ENCODE measurements at regions not wholly inside any gene's neighbourhood (a gene's known extent, or its start where the extent isn't known, plus 50 kb on each side); places are given as distances from the start of the nearest gene placed in this dataset.

DNA sequence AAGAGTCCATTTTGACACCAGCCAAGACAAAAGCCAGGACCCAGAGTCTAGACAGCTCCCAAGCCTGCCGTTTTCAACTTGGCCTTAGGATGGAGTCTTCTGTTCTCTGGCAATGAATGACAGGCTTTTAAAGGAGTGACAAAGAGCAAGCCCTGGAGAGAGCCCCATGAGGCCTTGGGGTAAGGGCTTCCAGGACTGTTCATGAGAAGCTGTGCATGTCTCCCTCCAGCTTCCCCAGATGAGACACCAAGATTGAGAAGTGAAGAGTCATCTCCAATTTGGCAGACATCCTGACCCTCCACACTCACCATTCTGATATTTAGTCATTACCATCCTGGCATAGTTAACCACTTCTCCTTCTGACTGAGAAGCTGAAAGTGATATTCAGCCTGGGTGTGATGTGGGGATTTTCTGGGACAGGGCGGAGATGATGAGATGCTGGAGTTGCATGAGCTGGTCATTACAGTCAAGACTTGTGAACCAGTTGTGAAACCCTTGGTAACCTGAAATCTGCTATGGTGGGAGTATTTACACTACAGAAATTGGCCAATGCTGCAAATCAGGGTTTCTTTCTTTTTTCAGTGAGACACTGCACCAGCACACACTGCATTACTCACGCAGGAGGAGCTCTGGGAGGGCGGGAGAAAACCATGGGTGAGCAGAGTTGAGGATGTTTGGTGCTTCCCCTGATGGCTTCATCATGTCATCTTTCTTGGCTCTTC, 77.8 kb downstream of the VCPKMT start:
- Histone ChIP-seq H3K4me3 (ENCODE audit: low read depth, low read length) (no peak overlapping the region), H3K4me1 (ENCODE audit: insufficient read depth) (no peaks in the 10 kb centered on the region), H3K36me3 (ENCODE audit: insufficient read depth) (no peaks in the 10 kb centered on the region), H3K27ac (ENCODE audit: low read depth) (no peak overlapping the region)
- 61% methylated on average over 4 of the region's 4 CpGs for WGBS
- DNase-seq (ENCODE audit: extremely low spot score), result no peak

DNA sequence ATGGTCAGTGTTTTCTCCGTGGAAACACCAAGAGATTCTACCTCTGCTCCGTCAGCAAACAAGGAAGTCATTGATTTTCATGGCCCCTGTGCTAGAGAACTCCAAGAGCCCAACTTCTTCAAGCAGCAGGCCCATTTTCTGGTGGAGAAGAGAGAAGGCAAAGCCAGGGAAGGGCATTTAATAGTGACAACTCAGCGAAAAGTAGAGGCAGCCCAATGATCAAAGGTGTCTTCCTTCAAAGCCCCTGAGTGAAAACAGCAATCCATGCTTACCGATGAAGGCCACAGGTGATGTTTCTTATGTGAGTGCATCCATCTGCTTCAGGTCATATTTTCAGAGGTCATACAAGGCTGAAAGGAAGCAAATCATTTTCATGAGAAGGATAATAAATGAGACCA, 77.3 kb downstream of the VCPKMT start:
- Histone ChIP-seq H3K36me3 (ENCODE audit: insufficient read depth) (no peaks in the 10 kb centered on the region), H3K27ac (ENCODE audit: low read depth) (no peak overlapping the region), H3K4me1 (ENCODE audit: insufficient read depth) (no peaks in the 10 kb centered on the region), H3K4me3 (ENCODE audit: low read depth, low read length) (no peak overlapping the region)
- 85% methylated on average over 4 of the region's 4 CpGs for WGBS
- no peak for DNase-seq (ENCODE audit: extremely low spot score)

DNA sequence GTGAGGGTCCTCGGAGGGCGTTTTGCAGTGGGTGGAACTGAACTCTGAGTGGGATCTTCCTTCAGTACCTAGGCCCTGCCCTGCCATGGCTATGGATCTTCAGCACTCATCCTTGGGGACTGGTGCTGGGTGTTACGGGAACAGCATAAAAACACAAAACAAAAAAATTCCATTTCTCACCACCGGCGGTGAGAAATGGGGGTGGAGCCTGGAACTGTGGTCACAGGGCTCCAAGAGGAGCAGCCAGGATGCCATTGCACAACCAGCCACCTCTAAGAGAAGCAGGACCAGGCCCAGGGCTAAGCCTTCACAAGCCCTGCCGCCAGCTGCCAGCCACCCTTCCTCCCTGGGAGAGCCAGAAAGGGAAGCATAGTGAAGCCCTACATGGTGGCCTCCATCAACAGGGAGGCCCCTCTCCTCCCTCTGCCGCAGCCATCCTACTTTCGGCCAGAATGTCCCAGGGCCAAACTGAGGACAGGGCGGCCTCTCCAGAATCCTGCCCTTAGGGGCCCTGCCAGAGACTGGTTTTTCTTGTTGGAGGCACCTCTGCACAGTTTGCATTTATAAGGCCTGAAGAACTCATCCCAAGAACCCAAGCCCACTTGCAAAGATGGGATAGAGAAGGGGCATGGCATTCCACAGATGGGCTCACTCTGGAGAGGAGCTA, 76.5 kb downstream of the VCPKMT start:
- 84% methylated on average over 9 of the region's 9 CpGs for WGBS
- Histone ChIP-seq H3K36me3 (ENCODE audit: insufficient read depth) (no peaks in the 10 kb centered on the region), H3K4me3 (ENCODE audit: low read depth, low read length) (no peak overlapping the region), H3K4me1 (ENCODE audit: insufficient read depth) (no peaks in the 10 kb centered on the region), H3K27ac (ENCODE audit: low read depth) (no peak overlapping the region)
- DNase-seq (ENCODE audit: extremely low spot score), result no peak

DNA sequence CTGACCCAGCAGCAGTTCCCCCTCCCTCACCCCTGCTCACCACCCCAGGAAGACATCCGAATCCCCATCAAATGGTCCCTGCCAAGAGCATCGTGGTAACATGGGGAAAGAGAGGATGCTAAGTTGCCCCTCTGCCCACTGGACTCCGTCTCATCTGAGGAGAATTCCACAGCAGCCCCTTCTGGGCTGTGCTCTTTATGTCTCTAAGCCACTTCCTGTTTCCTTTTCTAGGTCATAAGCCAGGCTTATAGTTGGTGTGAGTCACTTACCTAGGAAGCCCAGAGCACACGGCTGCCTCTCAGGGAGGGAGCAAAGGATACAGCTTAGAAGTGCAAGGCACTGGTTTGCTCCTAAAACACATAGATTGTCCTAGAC, 76.0 kb downstream of the VCPKMT start:
- WGBS, result 54% methylated on average over 4 of the region's 4 CpGs
- H3K36me3 ChIP-seq (ENCODE audit: insufficient read depth), result no peaks in the 10 kb centered on the region
- DNase-seq (ENCODE audit: extremely low spot score), result no peak
- no peaks in the 10 kb centered on the region for H3K4me1 ChIP-seq (ENCODE audit: insufficient read depth)
- H3K4me3 ChIP-seq (ENCODE audit: low read depth, low read length), result no peak overlapping the region
- peak overlapping the region; percentile 11 for H3K27ac ChIP-seq (ENCODE audit: low read depth)

DNA sequence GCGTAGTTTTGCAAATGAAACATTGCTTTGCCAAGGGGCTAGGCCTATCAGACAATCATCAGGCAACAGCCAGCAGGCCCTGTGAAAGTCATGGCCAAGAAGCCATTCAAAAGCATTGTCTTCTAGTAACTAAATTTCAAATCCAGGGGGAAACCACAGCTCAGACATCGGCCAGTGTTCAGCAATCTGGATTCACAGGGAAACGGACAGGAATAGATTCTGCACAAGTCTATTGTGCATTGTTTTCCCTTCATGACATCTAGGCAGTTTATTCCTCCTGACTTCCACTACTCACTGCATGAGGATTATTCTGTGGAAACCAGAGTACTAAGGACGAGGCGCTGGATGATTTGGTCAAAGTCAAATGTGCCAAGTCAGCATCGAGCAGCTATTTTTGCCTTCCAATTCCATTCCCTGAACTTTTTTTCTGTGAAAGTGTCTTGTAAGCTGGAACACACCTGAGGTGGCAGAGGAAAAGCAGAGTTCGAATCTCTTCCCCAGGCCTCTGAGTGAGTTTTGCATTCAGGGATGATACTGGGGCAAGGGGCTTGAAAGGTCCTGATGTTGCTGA, 75.4 kb downstream of the VCPKMT start:
- WGBS, result 78% methylated on average over 7 of the region's 7 CpGs
- Histone ChIP-seq H3K4me3 (ENCODE audit: low read depth, low read length) (no peak overlapping the region), H3K4me1 (ENCODE audit: insufficient read depth) (no peaks in the 10 kb centered on the region), H3K27ac (ENCODE audit: low read depth) (peak overlapping the region; percentile 11), H3K36me3 (ENCODE audit: insufficient read depth) (no peaks in the 10 kb centered on the region)
- DNase-seq (ENCODE audit: extremely low spot score), result no peak

DNA sequence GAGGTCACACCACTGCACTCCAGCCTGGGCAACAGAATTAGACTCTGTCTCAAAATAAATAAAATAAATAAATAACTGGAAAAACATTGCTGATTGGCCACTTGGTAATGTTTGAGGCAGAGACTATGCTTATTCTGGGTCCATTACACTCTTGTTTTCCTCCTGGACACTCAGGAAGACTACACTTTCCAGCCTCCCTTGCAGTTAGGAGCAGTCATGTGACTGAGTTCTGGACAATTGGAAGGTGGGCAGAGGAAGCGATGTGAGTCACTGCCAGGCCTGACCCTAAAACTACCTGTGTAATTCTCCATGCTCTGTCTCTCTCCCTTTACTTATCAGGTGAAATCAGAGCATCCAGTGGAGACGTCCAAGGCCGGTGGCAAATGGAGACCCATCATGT, 74.4 kb downstream of the VCPKMT start:
- Histone ChIP-seq H3K36me3 (ENCODE audit: insufficient read depth) (no peaks in the 10 kb centered on the region), H3K4me3 (ENCODE audit: low read depth, low read length) (no peak overlapping the region), H3K27ac (ENCODE audit: low read depth) (no peak overlapping the region), H3K4me1 (ENCODE audit: insufficient read depth) (no peaks in the 10 kb centered on the region)
- no peak for DNase-seq (ENCODE audit: extremely low spot score)
- WGBS, result over 99% methylated on average over 3 of the region's 3 CpGs

DNA sequence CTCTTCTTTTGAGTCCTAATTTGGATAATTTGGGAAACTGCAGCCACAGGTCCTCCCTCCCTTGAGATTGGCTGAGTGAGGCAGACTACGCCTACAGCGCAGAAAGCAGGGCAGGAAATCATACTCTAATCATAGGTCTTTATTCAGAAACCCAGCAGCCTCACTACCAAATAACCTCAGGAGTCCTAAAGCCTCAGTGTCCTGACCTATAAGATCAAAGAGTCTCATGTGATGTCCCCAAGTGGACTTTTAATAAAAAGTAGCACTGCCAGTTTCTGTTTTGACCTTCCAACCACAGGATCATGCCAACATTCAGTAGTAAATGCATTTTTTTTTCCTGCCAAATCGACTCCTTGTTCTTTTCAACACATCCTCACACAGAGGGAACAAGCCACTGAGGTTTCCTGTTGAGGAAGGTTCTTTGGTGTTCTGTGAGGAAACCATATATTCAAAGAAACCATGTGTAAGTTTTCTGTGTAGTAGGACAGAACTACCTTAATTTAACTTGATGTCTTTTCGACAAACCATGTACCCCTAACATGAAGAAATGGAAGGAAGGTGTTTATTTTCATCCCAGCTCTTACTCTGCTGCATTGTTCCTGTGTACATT, 72.2 kb downstream of the VCPKMT start:
- DNase-seq (ENCODE audit: extremely low spot score), result no peak
- Histone ChIP-seq H3K36me3 (ENCODE audit: insufficient read depth) (no peaks in the 10 kb centered on the region), H3K4me3 (ENCODE audit: low read depth, low read length) (no peak overlapping the region), H3K4me1 (ENCODE audit: insufficient read depth) (no peaks in the 10 kb centered on the region), H3K27ac (ENCODE audit: low read depth) (peak overlapping the region; percentile 76)
- WGBS, result 71% methylated on average over 4 of the region's 4 CpGs

DNA sequence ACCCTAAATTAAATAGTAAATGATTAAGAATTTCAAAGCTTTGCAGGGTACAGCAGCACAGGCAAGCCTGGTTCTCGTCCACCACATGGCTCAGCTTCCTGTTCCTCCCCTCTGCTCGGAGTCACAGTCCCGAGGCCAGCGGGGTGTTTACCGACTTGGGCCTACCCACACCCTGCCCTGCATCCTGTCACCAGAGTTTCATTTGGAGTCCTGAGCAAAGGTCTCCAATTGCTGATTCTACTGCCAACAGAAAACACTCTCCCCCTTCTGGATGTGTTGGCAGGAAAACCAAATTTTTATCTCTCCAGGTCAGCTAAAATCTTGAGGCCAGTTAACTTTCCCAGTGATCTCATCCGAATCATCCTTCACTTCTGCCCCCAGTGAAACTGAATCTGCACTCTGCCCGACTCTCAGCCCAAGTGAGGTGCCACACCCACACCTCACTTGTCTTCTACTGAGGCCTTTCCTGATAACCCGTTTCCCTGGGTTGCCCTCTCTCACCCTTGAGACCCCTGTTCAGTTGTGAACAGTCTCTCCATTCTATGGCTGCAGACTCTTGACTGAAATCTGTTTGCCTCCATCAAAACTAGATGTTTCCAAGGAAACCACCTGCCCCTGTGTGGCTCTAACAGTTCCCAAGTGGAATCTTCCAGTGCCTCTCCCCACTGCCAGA, 71.2 kb downstream of the VCPKMT start:
- no peak for DNase-seq (ENCODE audit: extremely low spot score)
- peak overlapping the region; percentile 77 for H3K27ac ChIP-seq (ENCODE audit: low read depth)
- WGBS, result 6% methylated on average over 8 of the region's 8 CpGs
- H3K4me1 ChIP-seq (ENCODE audit: insufficient read depth), result no peaks in the 10 kb centered on the region
- H3K36me3 ChIP-seq (ENCODE audit: insufficient read depth), result no peaks in the 10 kb centered on the region
- no peak overlapping the region for H3K4me3 ChIP-seq (ENCODE audit: low read depth, low read length)

DNA sequence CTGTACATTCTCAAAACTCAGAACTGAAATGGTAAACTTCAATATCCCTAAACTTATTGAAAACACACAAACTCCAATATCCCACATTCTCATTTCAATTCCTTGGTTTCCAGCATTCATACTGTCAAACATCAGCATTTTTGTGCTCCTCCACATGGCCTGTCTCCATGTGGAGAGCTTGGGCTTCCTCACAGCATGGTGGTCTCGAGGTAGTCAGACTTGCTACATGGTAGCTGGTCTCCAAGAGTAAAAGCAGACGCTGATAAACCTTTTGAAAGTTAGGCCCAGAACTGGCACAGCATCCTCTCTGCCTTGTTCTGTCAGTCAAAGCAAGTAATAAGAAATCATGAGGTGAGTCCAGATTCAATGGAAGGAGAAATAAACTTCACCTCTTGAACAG, 70.5 kb downstream of the VCPKMT start:
- Histone ChIP-seq H3K36me3 (ENCODE audit: insufficient read depth) (no peaks in the 10 kb centered on the region), H3K4me3 (ENCODE audit: low read depth, low read length) (no peak overlapping the region), H3K4me1 (ENCODE audit: insufficient read depth) (no peaks in the 10 kb centered on the region), H3K27ac (ENCODE audit: low read depth) (no peak overlapping the region)
- WGBS, result 98% methylated on average over 2 of the region's 2 CpGs
- DNase-seq (ENCODE audit: extremely low spot score), result no peak

DNA sequence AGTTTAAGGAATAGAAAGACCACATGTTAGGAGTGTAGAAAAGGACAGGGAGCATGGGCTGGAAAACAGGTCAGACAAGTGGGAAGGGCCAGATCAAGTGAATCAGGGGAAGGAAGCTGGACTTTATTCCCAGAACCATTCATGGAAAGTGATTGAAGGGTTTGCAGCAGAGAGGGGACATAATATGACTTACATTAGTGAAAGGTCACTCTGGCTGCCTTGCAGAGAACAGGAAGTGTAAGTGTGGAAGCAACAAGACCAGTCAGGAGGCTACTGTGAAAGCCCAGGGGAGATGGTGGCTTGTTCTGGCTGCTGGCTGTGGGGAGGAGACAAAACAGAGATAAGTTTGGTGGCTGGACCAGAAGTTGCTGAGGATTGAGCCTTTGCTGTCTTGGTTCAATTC, 69.1 kb downstream of the VCPKMT start:
- Histone ChIP-seq H3K36me3 (ENCODE audit: insufficient read depth) (no peaks in the 10 kb centered on the region), H3K4me3 (ENCODE audit: low read depth, low read length) (no peak overlapping the region), H3K4me1 (ENCODE audit: insufficient read depth) (no peaks in the 10 kb centered on the region), H3K27ac (ENCODE audit: low read depth) (peak overlapping the region; percentile 56)
- DNase-seq (ENCODE audit: extremely low spot score), result no peak

DNA sequence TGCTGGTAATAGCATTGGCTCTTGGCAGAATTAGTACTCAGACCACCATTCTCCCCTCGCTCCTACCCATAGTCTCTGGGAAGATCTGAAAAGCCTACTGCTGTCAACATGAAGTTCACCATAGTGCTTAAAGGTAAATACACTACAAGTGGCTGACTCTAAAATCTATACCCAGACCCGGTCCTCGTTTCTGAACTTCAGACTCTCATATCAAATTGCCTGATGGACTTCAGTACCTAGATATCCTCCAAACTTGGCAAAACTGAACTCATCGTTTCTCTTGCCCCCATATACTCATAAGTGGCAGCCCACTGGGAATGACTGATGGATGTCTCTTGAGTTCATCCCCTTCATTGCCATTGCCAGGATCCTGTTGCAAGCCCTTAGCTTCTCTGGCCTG, 67.3 kb downstream of the VCPKMT start:
- WGBS, result 92% methylated on average over 4 of the region's 4 CpGs
- DNase-seq (ENCODE audit: extremely low spot score), result no peak
- no peaks in the 10 kb centered on the region for H3K36me3 ChIP-seq (ENCODE audit: insufficient read depth)
- H3K27ac ChIP-seq (ENCODE audit: low read depth), result no peak overlapping the region
- no peaks in the 10 kb centered on the region for H3K4me1 ChIP-seq (ENCODE audit: insufficient read depth)
- no peak overlapping the region for H3K4me3 ChIP-seq (ENCODE audit: low read depth, low read length)

DNA sequence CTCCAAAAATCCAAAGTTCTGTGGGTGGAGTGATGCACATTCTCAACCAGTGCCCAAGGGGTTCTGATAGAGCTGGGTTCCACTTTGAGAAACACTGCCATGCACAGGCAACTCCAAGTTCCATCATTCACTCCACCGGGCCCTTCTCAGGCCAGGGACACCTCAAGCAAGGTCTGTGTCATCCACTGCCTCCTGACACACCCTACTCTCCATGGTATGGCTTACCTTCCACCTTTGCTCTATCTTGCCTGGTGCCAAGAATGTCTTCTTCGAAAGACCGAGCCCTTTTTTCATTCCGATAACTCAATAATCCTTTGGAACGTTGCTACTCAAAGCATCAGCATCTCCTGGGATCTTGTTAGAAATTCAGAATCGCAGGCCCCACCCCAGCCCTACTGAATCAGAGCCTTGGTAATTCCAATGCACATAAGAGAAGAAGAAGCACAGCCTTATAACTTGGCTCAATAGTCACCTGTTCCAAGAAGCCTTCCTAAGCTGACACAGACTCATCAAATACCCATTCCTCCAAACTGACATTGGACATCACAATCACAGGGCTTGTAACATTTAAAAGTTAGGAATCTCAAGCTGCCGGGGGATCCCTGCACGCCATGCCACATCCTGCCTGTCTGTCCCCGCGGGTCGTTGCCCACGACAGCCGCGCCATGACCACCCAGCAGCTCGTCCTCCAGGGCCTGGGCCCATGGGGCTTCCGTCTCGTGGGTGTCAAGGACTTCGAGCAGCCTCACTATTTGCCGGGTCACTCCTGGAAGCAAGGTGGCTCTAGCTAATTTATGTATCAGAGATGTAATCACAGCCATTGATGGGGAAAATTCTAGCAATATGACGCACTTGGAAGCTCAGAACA, 66.4 kb downstream of the VCPKMT start:
- Histone ChIP-seq H3K4me3 (ENCODE audit: low read depth, low read length) (no peak overlapping the region), H3K4me1 (ENCODE audit: insufficient read depth) (no peaks in the 10 kb centered on the region), H3K36me3 (ENCODE audit: insufficient read depth) (no peaks in the 10 kb centered on the region), H3K27ac (ENCODE audit: low read depth) (no peak overlapping the region)
- DNase-seq (ENCODE audit: extremely low spot score), result no peak
- 96% methylated on average over 20 of the region's 20 CpGs for WGBS

DNA sequence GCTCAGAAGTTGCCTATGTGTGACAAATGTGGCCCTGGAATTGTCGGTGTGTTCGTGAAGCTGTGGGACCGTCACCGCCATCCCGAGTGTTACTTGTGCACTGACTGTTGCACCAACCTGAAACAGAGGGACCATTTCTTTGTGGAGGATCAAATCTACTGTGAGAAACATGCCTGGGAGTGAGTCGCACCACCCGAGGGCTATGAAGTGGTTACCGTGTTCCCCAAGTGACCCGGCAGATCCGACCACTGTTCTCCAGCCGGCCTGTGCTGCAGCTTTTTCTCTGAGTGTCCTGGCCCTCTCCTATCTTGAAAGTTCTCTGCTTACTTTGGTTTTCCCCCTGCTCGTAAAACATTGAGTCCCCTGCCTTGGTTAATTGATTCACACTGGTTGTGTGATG, 65.3 kb downstream of the VCPKMT start:
- Histone ChIP-seq H3K4me1 (ENCODE audit: insufficient read depth) (no peaks in the 10 kb centered on the region), H3K27ac (ENCODE audit: low read depth) (no peak overlapping the region), H3K36me3 (ENCODE audit: insufficient read depth) (no peaks in the 10 kb centered on the region), H3K4me3 (ENCODE audit: low read depth, low read length) (no peak overlapping the region)
- no peak for DNase-seq (ENCODE audit: extremely low spot score)
- 87% methylated on average over 12 of the region's 12 CpGs for WGBS

All from urinary bladder (tissue), 3 donors.